HG02970 (cell line): ENCODE measurements at regions not wholly inside any gene's neighbourhood (a gene's known extent, or its start where the extent isn't known, plus 50 kb on each side); places are given as distances from the start of the nearest gene placed in this dataset.

Experiments used
- ATAC-seq: cut with Tn5 transposase; IDR thresholded peaks from one replicate; pipeline ENCODE4 v1.9.1; 2021; ENCODE audit warnings: mild to moderate bottlenecking, moderate library complexity, moderate number of reproducible peaks; ENCODE audit not compliant: unreplicated experiment, low FRiP score

DNA sequence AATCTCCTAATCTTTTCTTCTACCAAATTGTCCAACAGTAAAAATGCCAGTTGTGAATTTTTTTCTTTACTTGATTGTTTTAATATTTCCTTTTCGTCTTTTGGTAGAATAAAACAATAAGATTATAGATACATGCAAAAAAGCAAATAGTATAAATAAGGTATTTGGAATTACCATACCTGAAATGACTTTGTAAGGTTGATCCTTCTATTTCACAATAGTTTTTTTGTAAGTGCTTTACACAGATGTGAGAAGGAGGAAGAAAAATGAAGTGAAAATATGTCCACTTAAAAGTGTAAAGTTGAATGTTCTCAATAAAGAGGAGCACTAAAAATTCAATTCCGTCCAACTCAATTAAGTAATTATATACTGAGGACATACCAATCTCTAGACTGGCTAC lies 457.6 kb downstream of the UTRN start:
- no peak for ATAC-seq

DNA sequence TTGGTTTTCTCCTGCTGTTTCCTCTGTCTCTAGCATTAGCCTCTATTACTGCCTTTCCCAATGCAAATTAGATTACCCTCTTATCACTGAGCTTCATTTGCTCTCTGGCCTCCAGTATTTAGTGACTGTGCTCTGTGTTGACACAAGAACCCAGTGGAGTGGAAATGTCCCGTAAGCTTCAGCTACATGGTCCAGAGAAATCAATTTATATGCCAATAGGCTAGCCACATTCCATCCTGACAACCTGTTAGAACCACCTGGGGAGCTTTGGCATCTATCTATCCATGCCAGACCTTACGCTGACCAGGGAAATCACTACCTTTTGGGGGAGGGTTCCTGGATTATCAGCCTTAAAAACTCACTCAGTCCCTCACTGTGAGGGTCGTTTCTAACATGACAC lies 459.6 kb downstream of the UTRN start:
- ATAC-seq, result no peak

DNA sequence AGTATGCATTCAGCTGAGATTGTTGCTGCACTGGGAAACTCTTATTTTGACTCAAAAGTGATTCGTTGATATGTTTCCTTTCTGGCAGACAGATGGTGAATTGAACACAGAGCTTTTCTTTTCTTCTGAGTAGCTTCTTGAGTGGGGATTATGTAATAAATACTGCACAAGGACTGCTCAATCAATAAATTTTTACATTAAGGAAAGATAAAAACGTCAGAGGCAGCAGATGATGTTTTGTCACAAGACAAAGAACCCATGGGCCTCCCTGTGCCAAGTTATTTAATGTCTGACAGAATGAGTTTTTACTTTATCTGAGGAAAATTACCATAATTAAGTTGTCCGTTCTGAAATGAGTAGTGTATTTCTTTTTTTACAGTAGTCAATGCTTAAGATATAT lies 460.3 kb downstream of the UTRN start:
- ATAC-seq, result no peak

DNA sequence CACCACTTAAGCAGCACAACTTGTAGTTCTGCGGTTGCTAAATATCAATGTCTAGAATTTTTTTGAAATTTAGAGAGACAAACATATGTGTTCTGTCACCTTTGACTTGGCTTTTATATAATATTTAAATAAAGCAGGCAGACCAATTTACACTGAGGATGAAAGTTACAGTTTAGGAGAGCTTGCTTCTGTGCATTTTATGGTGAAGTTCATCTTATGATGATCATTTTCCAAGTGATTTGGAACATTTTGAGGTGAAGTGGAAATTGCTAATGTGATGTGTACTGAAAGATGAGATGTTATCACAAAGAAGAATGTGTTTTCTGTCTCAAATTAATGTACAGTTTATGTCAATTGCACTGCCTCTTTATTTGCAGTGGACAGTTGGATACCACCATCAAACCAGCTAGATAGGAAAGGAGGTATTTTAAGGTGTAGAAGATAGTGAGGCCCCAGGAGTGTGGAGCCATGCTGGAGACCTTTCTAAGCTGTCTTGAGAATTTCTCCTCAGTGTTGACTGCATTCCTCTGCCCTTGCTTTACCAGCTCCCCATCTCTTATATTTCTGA lies 461.9 kb downstream of the UTRN start:
- no peak for ATAC-seq

DNA sequence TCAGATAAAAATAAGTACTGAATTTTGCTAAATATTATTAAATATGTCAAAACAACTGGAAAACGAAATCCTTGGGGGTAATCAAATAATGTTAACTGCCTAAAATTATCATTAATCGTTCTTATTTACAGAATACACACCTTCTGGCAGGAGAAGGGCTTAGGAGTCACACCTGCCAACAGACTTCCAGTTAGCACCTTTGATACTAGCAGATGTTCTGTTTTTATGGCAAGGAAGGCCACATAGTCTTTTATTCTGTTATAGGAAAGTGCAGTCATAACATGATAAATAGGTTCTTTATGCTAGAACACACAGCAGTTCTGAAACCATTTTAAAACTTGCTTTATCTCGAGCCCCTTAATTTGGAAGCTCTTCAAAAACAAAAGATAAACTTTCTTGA lies 464.1 kb downstream of the UTRN start:
- no peak for ATAC-seq

DNA sequence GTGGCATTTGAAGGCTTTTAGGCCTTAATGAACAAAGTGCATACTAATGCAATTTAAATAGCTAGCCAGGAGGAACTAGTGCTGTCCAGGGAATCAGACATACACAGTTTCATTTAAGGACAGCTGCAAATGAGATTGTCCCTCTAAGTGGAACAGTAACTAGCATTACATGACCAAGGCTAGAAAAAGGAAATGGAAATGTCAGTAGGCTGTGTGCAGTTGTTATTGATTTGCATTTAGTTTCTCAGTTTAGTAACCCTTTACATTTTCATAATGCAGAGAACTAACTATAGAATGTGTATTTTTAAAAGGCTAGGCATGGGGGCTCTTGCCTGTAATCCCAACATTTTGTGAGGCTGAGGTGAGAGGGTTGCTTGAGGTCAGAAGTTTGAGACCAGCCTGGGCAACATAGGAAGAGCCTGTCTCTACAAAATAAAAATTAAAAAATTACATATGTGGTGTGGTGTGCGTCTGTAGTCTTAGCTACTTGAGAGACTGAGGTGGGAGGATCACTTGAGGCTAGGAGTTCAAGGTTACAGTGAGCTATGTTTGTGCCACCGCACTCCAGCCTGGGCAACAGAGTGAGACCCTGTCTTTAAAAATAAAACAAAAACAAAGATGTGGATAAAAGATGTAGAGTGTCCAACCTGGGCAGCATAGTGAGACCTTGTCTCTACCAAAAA lies 468.0 kb downstream of the UTRN start:
- peak; percentile 82 for ATAC-seq

DNA sequence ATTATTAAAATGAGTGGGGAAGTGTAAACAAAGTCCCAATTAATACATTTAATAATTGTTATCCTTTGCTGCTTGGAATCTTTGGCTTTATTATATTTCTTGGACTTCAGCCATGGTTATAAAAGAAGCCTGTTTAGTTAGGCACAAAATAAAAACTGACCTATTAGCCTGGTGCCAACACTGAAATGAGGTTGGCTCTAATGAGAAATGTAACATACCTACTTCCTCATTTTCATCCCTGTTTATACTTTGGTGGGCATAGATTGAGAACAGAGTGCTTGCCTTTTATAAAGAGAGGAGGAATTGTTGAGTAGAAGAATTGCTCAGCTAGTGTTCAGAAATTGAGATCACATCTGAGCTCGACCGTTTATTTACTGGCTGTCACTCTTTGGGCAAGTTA lies 471.3 kb downstream of the UTRN start:
- no peak for ATAC-seq

DNA sequence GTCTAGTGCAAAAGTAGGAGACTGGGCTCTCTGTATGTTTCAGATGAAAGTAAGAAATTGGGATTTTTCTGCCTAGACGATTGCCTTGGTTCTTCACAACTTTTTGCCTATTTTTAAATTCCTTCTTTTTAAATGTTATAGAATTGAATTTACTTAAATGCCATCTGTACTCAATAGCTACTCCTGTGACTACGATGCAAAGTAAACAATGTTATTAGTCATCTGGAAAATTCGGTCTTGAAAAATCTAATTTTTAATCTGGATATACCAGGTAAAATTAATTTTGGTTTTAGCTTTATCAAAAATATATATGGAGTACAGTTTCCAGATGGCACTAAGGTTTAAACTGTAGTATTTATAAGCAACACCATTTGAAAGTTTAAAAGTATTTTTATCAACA lies 472.2 kb downstream of the UTRN start:
- no peak for ATAC-seq

DNA sequence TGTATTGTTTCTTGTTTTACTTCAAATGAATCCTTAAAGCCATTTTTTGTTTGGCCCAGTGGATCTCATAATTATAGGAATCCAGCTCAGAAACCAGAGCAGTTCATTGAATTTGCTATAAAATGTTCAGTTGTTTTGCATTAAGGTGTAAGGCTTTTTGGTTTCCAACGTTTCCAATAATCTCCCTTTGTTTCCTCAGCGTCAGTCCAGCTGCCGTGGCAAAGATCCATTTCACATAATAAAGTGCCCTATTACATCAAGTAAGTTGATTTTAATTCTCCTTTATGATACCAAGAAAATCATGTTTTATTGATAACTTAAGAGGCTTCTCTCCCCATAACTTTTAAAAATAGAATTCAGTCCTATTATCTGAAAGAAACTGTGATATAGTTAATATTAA lies 472.6 kb downstream of the UTRN start:
- ATAC-seq, result no peak

DNA sequence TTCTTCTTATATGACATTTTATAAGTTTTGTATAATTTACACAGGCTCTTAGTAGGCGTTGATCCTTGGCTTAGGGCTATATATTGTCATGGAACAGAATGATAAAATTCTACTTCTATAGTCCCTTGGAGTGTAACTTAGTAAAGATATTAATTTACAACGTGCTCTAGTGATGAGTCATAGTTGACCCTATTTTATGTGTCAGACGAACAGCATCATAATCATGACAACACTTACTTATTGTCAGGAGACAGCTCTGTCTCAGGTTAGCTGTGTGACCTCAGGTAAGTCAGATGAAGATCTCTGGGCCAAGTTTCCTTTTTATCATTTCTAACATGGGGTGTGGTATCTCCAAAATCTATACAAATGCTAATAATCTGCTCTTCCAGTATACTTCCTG lies 473.5 kb downstream of the UTRN start:
- no peak for ATAC-seq

DNA sequence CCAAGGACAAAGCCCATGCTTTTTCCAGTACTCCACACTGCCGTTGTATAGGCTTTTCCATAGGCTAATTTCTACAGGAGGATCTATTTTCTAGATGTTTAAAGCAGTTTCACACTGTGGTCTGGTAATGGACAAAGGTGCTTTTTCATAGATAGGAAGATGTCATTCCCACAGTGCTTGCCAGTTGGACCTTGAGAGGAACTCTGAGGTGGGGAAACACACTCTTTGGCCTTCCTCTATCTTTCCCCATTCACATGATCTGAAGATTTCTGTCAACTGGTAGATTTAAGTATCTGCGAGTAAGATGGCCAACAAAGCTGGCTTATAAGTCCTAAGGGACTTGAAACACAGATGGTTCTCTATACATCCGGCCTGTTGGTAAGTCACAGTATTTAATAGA lies 477.3 kb downstream of the UTRN start:
- ATAC-seq, result no peak

DNA sequence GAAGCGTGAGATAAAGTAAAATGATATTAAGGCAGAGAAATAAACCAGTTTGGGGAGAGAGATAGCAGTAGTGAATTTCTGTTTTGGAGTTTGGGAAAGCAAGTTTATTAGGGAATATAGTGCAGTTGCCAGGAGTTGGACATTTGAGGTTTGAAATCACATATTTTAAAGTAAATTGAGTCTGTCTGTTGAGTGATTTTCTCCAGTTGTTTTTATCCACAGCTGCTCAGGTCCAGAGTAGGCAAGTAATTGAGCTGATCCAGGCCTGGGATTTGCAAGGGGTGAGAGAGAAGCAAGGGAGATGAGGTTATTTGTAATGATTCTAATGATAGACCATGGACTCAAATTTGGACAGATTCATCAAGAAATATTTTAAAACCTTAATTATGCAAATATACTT lies 481.9 kb downstream of the UTRN start:
- no peak for ATAC-seq

DNA sequence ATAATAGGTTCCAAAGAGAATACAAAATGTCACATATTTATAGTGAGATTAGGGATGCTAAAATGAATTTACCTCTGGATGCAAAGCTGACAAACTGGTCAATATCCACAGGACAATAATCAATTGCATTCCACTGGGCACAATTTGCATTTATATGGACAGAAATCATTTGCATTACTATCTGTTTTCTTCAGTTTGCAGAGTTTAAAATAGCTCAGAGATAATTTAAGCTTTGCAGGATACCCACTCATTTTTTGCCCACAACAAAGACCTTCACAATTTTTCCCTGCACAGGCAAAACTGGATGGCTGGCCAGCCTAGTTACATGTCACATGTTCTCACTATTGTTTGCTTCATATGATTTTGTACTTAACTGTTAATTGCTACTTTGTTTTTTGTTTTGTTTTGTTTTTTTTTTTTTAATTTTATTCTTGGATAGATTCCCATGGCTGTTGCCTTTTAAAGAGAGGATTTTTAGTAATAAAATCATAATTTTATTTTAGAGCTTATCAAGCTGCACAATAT lies 483.5 kb downstream of the UTRN start:
- ATAC-seq, result no peak

DNA sequence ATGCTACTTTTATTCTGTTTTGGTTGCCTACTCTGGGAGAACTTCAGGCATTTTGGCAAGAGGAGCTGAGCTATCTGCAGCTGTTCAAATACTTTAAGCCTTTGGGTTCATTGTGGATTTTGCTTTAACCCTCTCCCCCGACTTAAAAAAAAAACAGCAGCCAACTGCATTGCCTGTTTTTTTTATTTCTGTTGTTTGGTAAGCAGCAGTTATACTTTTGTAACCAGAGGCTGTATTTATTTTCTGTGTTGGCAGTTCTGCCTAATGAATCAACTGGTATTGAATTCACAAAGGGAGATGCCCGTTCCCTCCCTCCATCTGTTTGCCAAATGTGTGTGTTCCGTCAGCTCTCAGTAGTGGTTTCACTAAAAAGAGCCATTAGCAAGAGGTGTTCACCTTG lies 484.0 kb downstream of the UTRN start:
- no peak for ATAC-seq

DNA sequence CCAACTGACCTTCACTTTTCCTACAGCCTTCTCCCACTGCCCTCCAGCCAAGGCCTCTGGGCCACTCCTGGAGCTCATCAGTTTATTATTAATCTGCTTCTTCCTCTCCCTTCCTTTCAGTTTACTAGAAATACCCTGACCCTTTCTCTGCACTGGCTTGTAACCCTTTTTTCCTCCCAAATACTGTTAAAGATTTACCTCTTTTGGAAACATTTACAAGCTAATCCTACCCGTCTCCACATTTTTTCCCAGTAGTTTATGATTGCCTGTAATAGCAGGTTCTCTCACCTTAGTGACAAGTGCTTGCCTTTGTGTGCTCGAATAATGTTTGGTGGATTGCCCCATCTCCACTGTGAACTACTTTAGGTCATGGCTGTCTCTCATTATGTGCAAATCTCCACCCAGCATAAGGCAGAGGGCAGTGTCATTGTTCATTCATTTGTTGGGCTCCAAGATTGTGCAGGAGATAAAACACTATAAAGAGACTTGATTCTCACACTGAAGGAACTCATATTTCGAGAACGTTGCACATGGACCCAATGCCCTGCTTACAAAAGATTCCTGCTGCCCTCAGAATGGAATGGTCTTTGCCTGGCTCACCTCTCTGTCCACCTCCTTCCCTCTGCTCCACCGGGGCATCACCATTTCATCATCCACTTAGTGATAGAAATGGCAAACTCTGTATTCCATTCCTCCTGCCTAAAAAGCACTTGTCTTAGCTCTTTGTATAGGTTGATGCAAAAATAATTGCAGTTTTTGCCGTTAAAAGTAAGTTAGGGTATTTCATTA lies 491.1 kb downstream of the UTRN start:
- ATAC-seq, result no peak

DNA sequence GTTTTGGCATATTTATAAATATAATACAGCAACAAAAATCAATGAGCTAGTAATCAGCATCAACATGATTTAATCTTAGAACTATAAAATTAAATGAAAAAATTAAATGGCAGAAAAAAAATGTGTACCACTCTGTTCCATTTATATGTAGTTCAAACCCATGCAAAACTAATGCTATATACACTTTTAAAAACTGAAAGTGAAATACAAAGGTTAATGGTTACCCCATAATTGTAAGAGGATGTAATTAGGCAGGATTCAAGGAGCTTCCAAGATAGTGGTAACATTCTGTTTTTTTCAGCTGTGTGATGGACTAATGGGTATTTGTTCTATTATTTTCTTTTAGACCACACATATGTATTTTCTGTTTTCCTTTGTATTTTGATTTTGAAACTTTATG lies 492.1 kb downstream of the UTRN start:
- ATAC-seq, result no peak

DNA sequence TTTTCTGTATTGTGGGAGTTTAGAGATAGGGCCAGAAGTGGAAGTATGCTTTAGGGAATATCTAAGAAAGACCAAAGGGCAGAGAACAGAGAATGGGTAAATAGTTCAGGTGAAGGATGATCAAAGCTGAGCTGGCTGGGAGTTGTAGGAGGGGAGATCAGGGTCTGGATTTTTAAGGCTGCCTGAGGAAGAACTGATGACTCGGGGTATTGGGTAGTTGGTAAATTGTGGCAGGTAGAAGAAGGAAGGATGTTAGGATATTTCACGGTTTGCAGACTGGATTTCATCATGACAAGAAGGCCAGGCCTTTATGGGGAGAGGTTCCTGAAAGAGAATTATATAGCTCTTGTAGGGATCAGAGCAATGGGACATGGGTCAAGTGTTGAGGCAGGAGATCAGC lies 492.9 kb downstream of the UTRN start:
- ATAC-seq, result no peak

DNA sequence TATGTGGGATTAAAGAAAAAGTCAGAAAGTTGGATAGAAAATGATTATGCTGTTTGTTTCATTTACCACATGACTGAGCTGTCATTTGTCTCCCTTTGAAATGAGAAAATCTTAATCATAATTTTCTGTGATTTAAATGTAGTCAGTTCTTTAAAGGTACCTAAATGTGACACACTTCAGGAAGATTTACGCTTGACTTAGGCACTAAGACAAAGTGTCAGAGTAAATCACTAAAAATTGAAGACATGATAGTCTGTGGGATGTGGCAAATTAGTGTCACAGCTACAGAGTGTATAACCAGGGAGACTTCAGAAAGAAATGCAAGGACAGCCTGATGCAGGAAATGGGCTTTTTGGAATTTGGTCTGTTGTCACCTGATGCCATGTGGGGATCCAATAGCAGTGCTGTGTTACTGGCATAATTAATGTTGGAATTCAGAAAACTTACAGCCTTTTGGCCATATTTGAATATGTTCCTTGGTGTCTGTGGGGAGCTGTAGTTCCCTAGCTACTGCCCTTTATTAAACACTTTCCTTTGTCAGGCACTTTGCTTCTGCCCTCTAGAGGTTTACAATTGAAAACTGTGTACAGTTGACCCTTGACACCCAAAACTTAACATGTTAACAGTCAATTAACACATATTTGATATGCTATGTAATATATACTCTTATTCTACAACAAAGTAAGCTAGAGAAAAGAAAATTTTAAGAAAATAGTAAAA lies 493.8 kb downstream of the UTRN start:
- ATAC-seq, result no peak

DNA sequence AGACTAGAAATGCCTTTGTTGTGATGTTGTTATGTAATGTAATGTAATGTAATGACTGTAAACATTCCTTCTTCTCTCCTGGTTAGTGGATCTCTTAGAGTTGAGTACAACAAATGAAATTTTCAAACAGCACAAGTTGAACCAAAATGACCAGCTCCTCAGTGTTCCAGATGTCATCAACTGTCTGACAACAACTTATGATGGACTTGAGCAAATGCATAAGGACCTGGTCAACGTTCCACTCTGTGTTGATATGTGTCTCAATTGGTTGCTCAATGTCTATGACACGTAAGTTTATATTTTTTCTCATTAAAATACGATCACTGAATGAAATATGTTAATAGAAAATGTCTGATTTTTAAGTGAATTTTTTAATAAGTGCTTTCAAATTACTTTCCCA lies 496.7 kb downstream of the UTRN start:
- ATAC-seq, result no peak

DNA sequence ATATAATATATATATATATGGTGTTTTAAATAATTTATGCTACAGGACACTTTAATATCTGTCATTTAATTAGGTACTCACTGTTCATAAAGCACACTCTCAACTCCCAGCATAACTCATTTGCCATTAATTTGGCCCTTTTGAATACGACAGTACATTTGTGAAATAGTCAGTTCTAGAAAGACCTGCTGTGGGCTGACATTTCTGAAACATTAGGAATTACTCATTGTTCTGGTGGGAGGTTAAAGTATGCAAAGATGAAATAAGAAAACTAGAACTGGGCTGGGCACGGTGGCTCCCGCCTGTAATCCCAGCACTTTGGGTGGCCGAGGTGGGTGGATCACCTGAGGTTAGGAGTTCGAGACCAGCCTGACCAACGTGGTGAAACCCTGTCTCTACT lies 497.5 kb downstream of the UTRN start:
- ATAC-seq, result no peak

DNA sequence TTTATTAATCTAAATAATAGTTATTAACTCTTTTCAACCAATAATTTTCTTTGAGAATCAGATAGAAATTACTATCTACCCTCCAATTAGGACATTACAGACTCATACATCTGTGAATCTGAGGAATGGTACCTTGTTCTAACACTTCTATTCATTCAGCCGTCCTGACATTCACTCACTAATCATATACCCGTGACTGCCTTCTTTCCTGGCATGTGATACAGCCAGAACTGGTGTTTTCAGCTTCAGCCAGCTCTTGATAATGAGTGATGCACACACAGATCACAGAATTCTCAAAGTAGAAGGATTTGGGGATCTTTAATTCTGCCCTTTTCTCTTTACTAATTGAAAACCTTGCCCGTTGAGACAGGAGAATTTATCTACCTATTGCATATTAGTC lies 499.9 kb downstream of the UTRN start:
- no peak for ATAC-seq
